HG02678 (cell line): ENCODE measurements at regions not wholly inside any gene's neighbourhood (a gene's known extent, or its start where the extent isn't known, plus 50 kb on each side); places are given as distances from the start of the nearest gene placed in this dataset.

Source experiments
- ATAC-seq: cut with Tn5 transposase; IDR thresholded peaks from one replicate; pipeline ENCODE4 v1.9.1; 2021; ENCODE audit warnings: mild to moderate bottlenecking, moderate library complexity; ENCODE audit not compliant: unreplicated experiment

DNA sequence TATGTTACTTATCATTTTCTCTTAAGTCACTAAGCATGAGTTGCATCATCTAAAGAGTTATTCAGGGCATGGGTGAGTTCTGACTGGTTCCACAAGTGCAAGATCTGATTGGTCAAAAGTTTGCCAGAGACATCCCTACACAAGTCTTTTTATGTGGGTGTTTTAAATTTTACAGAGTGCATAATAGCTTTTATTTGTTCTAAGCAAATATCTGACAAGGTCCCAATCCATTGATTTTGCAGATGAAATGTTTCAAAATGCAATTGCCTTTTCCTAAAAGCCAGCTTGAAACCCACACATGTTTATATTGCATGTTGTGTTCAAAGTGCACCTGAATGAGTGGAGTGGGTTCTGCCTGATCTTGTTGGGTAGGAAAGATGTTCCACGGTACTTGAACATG lies 101.7 kb upstream of the PAX6 start:
- ATAC-seq: no peak

DNA sequence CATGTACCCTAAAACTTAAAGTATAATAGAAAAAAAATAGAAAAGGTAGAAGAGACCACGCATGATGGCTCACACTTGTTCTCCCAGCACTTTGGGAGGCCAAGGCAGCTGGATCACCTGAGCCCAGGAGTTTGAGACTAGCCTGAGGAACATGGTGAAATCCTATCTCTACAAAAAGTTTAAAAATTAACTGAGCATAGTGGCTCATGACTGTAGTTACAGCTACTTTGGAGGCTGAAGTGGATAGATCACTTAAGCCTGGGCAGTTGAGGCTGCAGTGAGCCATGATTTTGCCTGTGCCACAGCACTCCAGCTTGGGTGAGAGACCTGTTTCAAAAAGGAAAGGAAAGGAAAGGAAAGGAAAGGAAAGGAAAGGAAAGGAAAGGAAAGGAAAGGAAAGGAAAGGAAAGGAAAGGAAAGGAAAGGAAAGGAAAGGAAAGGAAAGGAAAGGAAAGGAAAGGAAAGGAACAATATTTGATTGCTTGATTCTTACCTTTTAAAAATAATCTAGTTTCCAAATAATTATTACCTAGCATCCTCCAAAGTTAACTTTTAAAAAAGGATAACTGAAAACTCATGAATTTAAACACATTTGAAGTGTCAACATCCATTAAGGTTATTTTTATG lies 99.9 kb upstream of the PAX6 start:
- no peak for ATAC-seq

DNA sequence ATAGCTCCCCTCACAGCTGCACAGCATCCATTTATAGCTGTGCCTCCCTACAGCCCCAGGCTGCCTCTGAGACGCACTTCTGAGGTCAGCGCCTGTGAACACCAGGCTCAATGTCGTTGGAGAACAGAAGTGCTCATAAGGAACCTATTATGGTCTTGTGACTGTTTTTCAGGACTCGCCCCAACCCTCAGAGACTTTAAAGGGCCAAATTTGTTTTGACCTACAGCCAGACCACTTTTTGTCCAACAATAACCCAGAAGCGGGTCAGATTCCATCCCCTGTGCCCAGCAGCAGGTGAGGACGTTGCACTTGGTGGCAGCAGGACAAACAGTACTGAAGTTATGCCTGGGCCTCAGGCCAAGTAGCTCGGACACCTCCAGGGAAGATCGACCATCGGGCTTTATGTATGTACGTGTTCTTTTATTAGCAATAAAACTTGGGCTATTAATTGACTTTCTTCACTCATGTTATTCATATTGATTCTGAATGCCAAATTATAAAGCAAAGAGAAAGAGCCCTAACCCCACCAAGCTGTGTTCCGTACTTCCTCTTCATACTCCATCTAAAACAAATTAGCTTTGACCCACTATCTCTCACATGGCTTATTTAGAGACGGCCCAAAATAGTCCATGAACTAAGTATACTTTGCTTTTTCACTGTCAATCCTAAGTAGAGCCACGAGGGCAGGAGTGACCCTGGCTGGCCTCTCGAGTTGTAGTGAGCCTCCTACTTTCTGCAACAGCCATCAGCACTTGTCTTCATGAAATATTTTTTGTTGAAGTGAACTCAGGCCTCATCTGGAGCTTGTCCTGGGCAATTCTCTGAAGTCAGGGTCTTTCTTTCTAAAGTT lies 92.3 kb upstream of the PAX6 start:
- no peak for ATAC-seq

DNA sequence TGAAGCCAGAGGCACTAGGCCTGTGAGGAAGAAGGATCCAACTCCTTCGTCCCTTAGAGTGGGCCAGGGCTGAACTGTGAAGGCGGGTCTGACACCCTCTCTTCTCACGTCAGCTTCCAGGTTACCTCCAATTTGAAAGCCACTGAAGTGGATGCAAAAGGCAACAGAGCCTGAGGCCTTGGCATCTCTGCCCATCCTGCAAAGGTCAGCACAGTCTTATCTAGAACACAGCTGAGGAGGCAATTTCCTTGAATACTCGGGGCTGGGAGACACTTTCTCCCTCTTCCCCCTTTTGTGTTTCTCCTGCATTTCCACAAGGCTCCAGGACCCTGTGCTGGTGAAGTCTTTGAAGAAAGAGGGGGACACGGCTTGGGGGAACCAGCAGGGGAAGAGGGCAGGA lies 91.6 kb upstream of the PAX6 start:
- no peak for ATAC-seq

DNA sequence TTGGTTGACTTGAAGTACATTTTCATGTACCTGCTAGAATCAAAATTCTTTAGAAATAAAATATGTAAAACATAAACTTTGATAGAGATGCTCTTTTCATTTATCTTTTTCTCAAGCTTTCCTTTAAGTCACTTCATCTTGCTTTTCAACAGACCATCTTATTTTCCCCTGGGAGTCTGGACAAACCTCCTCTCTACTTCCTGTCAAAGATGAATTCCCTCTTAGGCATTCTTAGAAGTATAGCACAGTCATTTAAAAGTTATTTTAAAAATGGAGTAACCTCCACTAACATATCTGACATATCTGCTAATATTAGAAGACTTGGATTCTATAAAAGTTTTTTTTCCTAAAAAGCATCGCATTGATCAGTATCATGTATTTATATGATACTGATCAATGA lies 84.8 kb upstream of the PAX6 start:
- ATAC-seq: no peak

DNA sequence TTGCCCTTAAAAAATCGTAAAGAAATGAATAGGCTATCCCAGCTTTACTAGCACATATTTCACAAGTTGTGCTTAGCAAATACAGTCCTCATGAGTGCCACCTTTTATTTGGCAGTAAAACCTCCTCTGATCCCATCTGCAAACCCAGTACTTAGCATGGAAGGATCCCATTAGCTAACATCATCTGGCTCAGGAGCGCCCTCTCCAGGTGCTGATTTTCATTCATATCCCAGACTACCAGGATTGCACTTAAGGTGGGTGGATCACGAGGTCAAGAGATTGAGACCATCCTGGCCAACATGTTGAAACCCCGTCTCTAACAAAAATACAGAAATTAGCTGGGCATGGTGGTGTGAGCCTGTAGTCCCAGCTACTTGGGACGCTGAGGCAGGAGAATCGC lies 76.1 kb upstream of the PAX6 start:
- ATAC-seq: no peak

DNA sequence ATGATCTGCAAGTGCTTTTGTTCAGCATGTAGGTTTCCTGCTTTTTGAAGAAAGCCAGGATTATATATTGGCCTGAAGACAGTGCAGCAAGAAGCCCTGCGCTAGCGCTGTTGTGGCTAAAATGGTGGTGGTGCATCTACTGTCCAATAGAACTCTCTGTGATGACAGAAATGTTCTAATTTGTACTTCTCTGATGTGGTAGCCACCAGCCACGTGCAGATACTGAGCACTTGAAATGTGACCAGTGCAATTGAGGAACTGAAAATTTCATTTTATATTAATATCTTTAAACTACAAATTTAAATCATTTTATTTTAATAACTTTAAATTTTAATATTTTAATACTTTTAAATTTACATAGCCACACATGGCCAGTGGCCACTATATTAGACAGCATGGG lies 73.0 kb upstream of the PAX6 start:
- no peak for ATAC-seq

DNA sequence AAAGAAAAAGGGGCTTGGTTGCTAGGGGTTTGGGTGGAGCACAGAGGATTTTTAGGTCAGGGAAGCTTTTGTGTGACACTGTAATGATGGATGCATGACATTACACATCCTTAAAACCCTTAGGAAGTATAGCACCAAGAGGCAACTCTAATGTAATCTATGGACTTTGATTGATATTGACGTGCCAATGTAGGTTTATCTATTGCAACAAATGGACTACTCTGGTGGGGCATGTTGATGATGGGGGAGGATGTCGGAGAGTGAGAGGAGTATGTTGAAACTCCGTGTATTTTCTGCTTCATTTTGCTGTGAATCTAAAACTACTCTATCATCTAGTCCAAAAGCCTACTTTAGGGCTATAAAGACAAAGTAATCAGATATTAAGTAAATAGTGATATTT lies 72.3 kb upstream of the PAX6 start:
- ATAC-seq: no peak

DNA sequence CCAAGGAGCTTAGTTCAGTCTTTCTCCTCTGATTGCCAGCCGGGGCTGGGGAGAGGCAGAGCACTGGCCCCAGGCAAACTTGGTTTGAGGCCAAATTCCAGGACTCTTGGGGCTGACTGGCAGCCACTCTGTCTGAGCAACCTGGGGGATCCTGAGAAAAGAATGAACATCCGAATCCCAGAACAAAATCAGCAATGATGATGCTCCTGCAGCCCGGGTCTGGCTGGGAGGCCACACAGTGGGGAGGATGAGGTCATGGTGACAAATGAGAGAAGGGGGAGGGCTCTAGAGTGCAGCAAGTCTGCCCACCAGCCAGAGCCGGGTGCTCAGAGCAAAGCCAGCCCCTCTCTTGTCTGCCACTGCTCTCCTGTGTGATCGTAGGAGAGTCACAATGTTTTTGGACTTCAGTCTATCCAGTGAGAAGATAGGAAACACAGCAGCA lies 71.8 kb upstream of the PAX6 start:
- no peak for ATAC-seq

DNA sequence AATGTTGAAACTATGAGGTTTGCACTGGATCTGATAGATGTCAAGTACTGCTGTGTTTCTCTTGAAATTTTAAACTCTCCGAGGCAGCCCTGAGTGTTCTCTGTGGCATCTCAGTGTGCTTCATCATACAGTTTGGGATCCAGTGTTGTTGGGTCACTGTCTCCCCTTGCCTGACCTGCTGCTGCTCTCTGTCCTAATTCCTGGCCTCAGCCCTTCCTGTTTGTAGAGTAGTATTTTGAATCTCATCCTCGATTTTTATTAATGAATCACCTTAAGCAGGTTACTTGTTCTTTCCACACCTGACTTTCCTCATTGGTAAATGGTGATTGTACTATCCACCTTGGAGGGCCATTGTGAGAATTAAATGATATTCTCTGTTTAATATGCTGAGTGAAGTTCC lies 70.7 kb upstream of the PAX6 start:
- ATAC-seq: no peak

DNA sequence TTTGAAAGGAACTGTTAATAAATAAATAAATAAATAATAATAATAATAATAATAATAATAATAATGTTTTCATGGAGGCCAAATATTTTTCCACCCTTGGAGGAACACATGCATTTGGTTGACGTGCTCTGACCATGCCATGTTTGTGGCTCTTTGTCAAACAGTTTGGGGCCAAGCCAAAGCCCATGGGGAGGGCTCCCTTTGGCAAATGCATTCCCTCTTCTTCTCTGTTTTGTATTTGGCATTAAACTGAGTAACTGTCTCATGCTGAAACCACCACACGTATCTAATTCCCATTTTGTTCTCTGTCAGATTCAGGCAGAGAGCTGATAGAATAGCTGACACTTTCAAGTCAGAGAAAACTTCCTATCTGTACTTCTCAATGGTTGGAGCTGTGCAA lies 68.6 kb upstream of the PAX6 start:
- no peak for ATAC-seq

DNA sequence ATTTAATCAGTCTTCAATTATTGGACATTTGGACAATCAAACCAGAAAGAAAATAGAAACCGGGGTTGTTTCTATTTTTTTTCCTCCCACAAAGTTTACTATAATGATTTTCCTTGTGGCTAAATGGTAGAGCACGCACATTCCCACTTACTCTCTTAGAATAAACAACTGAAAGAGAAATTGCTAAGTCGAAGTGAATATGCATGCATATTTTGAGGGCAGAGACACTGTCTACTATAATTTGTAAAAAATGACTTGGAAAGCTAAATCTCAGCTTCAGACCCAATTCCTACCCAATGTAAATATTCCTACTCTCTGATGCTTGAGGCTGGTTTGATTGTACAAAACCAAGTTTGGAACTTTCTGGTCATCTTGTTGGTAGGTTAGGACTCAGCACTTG lies 66.7 kb upstream of the PAX6 start:
- ATAC-seq: no peak

DNA sequence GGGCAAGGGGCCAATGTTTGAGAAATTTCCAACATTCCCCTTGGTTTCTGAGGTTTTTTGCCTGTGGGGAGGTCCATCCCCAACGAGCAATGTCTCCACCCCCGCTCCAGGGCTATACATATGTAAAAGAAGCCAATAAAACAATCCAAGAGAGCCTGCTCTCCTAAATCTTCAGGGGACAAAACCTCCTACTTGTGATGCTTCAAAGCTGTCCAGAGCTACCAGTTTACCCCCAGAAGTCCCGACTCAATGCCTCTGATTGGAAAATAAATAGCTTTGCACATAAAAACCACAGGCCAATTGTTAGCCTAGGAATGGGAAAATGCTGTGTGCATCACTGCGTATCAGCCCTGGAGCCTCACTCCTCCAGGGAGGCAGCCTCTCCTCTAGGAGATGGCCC lies 66.0 kb upstream of the PAX6 start:
- no peak for ATAC-seq

DNA sequence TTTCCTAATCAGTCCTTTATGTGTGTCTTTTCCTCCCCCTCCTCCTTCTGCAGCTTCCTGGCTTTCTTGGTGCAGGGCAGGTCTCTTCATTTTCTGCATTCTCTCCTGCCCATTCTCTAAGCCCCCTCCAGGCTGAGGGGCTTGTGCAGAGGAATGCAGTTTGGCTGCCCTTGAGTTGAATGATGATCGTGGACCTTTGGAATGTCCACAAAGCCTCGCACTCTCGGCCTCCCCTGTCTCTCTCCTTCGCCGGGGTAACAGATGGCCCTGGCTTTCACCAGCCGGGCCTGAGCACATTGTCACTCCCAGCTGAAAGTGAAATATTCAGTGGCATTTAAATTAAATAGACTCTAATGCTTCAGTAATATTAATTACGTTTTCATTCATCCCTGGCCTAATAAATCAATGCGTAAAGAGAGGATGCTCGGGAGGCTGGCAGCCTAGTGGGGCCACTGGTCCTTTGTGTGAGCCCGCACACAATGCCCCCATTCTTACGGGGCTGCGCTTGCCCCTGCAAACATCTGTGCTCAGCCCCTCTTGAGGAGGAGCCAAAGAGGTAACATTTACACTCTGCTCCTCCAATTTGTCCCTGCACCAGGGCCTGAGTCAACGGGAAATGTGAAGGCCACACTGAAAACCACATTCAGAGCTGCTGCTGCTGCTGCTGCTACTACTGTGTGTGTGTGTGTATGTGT lies 64.9 kb upstream of the PAX6 start:
- ATAC-seq: no peak

DNA sequence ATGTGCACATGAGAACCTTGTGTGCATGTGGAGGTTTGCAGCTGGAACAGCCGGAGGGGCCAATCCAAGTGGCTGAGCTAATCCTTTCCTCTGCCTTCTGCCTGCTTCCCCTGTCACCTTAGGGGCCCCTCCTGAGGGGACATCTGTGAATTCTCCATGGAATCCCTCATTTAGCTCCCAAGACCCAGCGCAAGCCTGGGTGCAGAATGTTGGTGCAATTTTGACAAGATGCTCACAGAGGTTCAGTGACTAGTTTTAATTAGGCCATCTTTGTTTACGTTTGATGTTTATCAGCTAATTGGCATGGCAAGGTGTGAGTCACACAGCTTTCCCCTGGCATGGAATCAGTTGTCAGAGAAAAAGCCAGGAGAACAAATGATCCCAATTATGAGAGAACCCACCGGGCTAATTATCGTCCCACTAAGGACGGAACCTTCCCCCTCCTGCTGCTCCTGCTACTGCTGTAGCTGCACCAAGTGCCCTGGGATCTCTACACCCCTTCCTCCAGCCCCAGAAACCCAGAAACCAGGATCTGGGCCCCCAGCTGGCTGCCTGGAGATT lies 63.6 kb upstream of the PAX6 start:
- ATAC-seq: no peak

DNA sequence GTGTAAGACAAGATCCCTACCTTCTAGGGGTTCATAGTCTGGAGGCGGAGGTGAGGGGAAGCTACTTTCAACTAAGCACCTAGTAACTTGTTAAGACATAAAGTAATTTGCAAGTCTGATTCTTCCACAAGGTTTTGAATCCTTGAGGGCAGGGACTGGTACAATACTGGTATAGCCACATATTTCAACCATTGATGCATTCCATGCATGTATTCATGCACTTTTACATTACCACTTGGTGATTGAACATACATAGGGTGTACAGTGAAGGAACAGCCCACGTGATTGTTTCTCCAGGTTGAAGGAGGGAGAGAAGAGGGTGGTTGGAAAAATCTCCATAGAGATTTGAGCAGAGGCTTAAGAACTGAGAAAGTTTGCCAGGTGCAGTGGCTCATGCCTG lies 62.0 kb upstream of the PAX6 start:
- no peak for ATAC-seq

DNA sequence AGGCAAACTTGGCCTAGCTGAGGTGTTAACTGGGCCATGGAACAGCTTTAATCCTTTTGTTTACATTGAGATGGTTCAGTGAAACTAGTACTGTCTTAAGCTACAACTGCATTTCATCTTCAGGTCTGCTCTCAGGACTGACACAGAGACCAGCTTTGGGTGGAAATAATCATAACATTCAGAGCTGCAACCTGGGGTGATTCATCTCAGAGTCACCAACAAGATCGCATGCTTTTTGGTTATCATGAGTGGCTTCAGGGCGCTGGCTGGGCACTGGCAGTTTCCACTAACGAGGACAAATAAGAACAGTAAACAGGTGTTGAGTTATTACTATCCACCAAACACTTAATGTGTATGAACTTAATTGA lies 60.9 kb upstream of the PAX6 start:
- ATAC-seq: no peak

DNA sequence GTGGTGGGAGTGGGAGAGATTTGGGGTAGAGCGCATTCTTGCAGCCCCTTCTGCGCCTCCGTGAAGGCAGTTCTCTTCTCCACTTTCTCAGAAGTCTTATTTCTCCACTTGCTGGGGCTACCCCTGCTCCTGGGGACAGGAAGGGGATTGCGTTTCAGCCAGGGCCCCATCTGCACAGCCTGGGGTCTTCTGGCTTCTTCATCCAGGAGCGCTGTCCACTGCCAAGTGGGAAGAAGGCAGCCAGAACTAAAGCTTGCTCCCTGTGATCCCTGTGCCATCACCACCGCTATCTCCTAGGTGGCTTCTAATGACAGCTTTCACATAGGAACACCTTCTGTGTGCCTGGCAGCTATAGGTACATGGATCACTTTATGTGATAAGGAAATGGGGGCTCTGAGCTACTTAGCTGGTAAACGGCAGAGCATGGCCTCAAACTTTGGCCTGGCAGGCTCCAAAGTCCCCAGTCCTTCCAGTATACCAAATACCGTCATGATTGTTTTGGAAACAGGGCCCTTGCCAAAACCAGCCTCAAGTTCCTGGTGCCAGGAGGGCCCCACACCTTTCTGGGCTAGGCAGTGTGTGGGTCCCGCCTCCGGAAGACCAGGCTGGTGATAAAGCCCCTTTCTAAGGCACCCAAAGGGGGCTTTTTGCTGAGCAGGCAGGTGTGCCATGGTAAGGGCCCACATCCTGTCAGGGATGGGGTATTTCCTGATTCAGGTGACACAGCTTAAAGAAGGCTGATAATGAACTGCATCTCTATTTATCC lies 60.4 kb upstream of the PAX6 start:
- ATAC-seq: no peak

DNA sequence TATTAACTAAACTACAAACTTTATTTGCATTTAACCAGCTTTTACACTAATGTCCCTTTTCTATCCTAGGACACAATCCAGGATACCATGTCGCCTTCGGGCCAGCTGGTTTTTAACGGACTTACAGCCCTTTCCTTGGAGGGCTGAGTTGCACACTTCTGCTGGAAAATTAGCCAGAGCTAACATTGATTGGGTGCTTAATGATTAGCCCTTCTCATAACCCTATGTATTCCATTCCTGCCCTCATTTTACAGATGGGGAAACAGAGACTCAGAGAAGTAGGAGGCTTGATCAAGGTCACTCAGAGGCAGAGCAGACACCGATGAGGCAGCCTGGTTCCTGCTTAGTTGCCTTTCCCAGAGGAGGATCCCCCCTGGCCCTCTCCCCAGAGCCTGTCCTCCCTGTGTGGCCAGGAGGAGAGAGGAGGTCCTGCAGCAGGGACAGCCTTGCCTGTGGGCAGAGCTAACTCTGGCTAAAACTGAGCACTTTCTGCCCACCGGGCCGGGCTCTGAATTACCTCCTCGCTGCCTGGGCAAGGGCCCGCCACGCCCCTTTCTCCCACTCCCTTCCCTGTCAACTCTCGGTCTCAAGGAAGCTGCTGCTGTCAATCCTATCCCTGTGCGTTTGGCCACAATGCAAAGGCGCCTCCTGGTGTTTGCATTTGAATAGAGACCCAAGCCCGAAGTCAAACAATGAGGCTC lies 59.6 kb upstream of the PAX6 start:
- no peak for ATAC-seq

DNA sequence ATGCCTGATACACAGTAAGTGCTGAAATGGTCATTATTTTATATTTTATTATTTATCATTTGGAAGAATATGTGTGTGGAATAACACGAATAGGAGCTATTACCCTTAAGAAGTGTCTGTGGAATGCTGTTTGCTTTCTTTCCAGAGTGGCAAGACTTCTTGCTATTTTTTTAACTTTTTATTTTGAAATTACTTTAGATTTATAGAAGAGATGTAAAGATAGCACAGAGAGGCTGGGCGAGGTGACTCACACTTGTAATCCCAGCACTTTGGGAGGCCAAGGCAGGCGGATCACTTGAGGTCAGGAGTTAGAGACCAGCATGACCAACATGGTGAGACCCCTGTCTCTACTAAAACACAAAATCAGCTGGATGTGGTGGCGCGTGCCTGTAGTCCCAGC lies 58.9 kb upstream of the PAX6 start:
- ATAC-seq: no peak
